ENCODE measurements at regions not wholly inside any gene's neighbourhood (a gene's known extent, or its start where the extent isn't known, plus 50 kb on each side); places are given as distances from the start of the nearest gene placed in this dataset.

GRCh38 chr2:81068144-81068543 lies 763.6 kb upstream of the LRRTM1 start:
- DNase-seq (ENCODE audit: low read depth in 2 of 2), result no peak
- no peaks in the 10 kb centered on the region for H3K79me2 ChIP-seq (ENCODE audit: control insufficient read depth, insufficient read depth, low read length)
- H3K9me3 ChIP-seq (ENCODE audit: control insufficient read depth, insufficient read depth, low read depth, low read length), result no peaks in the 10 kb centered on the region
- no peak overlapping the region for H2AFZ ChIP-seq (ENCODE audit: low read length)
- no peak overlapping the region for H3K4me2 ChIP-seq (ENCODE audit: extremely low read depth, insufficient read depth, low read length)
- no peaks in the 10 kb centered on the region for H3K4me1 ChIP-seq (ENCODE audit: control insufficient read depth, extremely low read depth, insufficient read depth, low read length)
- no peak overlapping the region for H3K27ac ChIP-seq (ENCODE audit: insufficient read depth, low read length)
- TF ChIP-seq CTCF (conservative IDR thresholded peaks at IDR 0.05 in 1 of 2, IDR thresholded peaks at IDR 0.05 in 1 of 2; ENCODE audit: low read depth in 1 of 2, low read length in 2 of 2), result no peak
- no peak for TF ChIP-seq EZH2 (IDR thresholded peaks at IDR 0.05; ENCODE audit: low read length, missing control alignments)
- H3K27me3 ChIP-seq (ENCODE audit: control insufficient read depth, insufficient read depth, low read length), result no peaks in the 10 kb centered on the region
- H3K4me3 ChIP-seq (replicated peaks in 1 of 4; ENCODE audit: control extremely low read depth in 1 of 4, insufficient read depth in 1 of 4, low read depth in 3 of 4, low read length in 4 of 4), result no peak overlapping the region
- H3K36me3 ChIP-seq (ENCODE audit: control insufficient read depth, insufficient read depth, low read length), result no peaks in the 10 kb centered on the region
- no peaks in the 10 kb centered on the region for H4K20me1 ChIP-seq (ENCODE audit: control insufficient read depth, extremely low read depth, insufficient read depth, low read length)
- H3K9ac ChIP-seq (ENCODE audit: insufficient read depth, low read length), result no peak overlapping the region

GRCh38 chr2:81061016-81061415 lies 756.5 kb upstream of the LRRTM1 start:
- H3K4me2 ChIP-seq (ENCODE audit: extremely low read depth, insufficient read depth, low read length), result no peak overlapping the region

GRCh38 chr2:81050580-81051095 lies 746.1 kb upstream of the LRRTM1 start:
- no peak for TF ChIP-seq EZH2 (IDR thresholded peaks at IDR 0.05; ENCODE audit: low read length, missing control alignments)
- no peak for TF ChIP-seq CTCF (conservative IDR thresholded peaks at IDR 0.05 in 1 of 2, IDR thresholded peaks at IDR 0.05 in 1 of 2; ENCODE audit: low read depth in 1 of 2, low read length in 2 of 2)
- DNase-seq (ENCODE audit: low read depth in 2 of 2), result no peak
- Histone ChIP-seq H3K36me3 (ENCODE audit: control insufficient read depth, insufficient read depth, low read length) (no peaks in the 10 kb centered on the region), H3K9me3 (ENCODE audit: control insufficient read depth, insufficient read depth, low read depth, low read length) (no peaks in the 10 kb centered on the region), H3K4me3 (replicated peaks in 1 of 4; ENCODE audit: control extremely low read depth in 1 of 4, insufficient read depth in 1 of 4, low read depth in 3 of 4, low read length in 4 of 4) (no peak overlapping the region), H2AFZ (ENCODE audit: low read length) (no peak overlapping the region), H3K9ac (ENCODE audit: insufficient read depth, low read length) (no peak overlapping the region), H3K27ac (ENCODE audit: insufficient read depth, low read length) (no peak overlapping the region), H3K4me2 (ENCODE audit: extremely low read depth, insufficient read depth, low read length) (no peak overlapping the region), H3K4me1 (ENCODE audit: control insufficient read depth, extremely low read depth, insufficient read depth, low read length) (no peaks in the 10 kb centered on the region), H4K20me1 (ENCODE audit: control insufficient read depth, extremely low read depth, insufficient read depth, low read length) (no peaks in the 10 kb centered on the region), H3K79me2 (ENCODE audit: control insufficient read depth, insufficient read depth, low read length) (no peaks in the 10 kb centered on the region), H3K27me3 (ENCODE audit: control insufficient read depth, insufficient read depth, low read length) (no peaks in the 10 kb centered on the region)

More at GRCh38 chr2:81061016-81061415, 756.5 kb upstream of the LRRTM1 start:
- H3K4me1 ChIP-seq (ENCODE audit: control insufficient read depth, extremely low read depth, insufficient read depth, low read length), result no peaks in the 10 kb centered on the region
- no peaks in the 10 kb centered on the region for H3K79me2 ChIP-seq (ENCODE audit: control insufficient read depth, insufficient read depth, low read length)
- H3K36me3 ChIP-seq (ENCODE audit: control insufficient read depth, insufficient read depth, low read length), result no peaks in the 10 kb centered on the region
- no peak overlapping the region for H2AFZ ChIP-seq (ENCODE audit: low read length)
- no peak overlapping the region for H3K27ac ChIP-seq (ENCODE audit: insufficient read depth, low read length)
- DNase-seq (ENCODE audit: low read depth in 2 of 2), result no peak
- no peak for TF ChIP-seq CTCF (conservative IDR thresholded peaks at IDR 0.05 in 1 of 2, IDR thresholded peaks at IDR 0.05 in 1 of 2; ENCODE audit: low read depth in 1 of 2, low read length in 2 of 2)
- TF ChIP-seq EZH2 (IDR thresholded peaks at IDR 0.05; ENCODE audit: low read length, missing control alignments), result no peak
- no peak overlapping the region for H3K4me3 ChIP-seq (replicated peaks in 1 of 4; ENCODE audit: control extremely low read depth in 1 of 4, insufficient read depth in 1 of 4, low read depth in 3 of 4, low read length in 4 of 4)
- no peaks in the 10 kb centered on the region for H4K20me1 ChIP-seq (ENCODE audit: control insufficient read depth, extremely low read depth, insufficient read depth, low read length)
- H3K9ac ChIP-seq (ENCODE audit: insufficient read depth, low read length), result no peak overlapping the region
- H3K9me3 ChIP-seq (ENCODE audit: control insufficient read depth, insufficient read depth, low read depth, low read length), result no peaks in the 10 kb centered on the region
- H3K27me3 ChIP-seq (ENCODE audit: control insufficient read depth, insufficient read depth, low read length), result no peaks in the 10 kb centered on the region

Data from fibroblast of lung (primary cell).